ENCODE measurements at regions not wholly inside any gene's neighbourhood (a gene's known extent, or its start where the extent isn't known, plus 50 kb on each side); places are given as distances from the start of the nearest gene placed in this dataset.
"Not testable (repeated sequence)": the region's sequence is repeated elsewhere in the genome, so short reads cannot be mapped to it uniquely, and the experiment has no call there.

DNA sequence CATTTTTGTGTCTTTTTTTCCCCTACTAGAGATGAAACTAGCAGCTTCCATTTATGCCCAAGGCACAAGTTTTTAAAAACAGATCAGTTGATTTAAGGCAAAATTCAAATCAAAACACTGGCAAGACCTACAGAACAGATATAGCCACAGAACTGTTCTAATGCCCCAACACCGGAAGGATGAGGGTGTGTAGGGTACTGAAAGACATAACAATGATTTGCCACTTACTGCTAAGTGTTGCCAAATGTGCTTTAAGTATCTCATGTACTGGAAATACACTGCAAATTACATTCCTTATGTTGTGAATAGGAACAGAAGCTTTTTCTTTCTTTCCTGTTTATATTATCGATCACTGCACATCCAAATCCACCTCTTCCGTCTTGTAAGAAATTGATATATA, 189.0 kb downstream of the CETN3 start:
- DNase-seq, result no peak
- intact Hi-C loops (cut with DNase I), result no loop called here
- no peak for ATAC-seq

DNA sequence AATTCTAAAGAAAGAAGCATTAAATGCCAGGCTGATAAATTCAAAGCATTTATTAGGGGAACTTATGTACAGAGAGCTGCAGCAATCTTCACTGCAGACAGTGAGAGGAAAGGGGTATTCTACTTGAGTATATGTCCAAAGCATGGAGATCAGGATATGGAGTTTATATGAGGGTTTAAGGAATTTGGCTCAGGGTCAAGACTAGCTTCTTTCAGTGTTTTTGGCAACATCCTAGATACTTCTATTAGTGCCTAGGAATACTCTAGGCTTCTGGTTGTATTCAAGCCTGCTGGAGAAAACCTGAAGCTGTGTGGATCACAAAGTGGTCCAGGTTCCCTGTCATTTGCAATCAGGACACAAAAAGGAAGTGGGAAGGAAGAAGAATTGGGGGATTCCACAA, 194.6 kb downstream of the CETN3 start:
- no peak for DNase-seq
- intact Hi-C loops (cut with DNase I), result no loop called here
- ATAC-seq, result no peak

DNA sequence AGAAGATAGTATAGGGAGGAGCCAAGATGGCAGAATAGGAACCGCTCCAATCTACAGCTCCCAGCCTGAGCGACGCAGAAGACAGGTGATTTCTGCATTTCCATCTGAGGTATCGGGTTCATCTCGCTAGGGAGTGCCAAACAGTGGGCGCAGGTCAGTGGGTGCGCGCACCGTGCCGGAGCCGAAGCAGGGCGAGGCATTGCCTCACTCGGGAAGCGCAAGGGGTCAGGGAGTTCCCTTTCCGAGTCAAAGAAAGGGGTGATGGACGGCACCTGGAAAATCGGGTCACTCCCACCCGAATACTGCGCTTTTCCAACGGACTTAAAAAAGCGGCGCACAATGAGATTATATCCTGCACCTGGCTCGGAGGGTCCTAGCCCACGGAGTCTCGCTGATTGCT, 201.2 kb downstream of the CETN3 start:
- ATAC-seq; DNase-seq; intact Hi-C loops (cut with DNase I): not testable (repeated sequence)

DNA sequence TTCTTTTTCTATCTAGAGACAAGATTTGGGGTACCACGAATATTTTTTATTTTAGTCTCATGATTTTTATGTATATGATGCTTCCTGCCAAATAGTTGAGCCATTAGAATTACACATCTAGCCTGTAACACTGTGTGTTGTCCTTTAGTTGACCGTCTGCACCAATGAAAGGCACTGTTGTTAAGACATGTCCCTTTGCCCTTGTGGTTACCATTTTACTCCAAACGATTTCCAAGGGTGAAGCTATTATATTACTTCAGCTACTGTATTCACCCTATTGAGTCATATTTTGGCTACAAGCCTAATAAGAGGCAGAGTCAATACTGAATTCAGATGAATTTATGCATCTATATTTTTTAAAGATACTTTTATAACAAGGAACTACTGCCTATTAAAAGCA, 207.6 kb downstream of the CETN3 start:
- intact Hi-C loops (cut with DNase I), result no loop called here
- DNase-seq (no peak), ATAC-seq (no peak)

DNA sequence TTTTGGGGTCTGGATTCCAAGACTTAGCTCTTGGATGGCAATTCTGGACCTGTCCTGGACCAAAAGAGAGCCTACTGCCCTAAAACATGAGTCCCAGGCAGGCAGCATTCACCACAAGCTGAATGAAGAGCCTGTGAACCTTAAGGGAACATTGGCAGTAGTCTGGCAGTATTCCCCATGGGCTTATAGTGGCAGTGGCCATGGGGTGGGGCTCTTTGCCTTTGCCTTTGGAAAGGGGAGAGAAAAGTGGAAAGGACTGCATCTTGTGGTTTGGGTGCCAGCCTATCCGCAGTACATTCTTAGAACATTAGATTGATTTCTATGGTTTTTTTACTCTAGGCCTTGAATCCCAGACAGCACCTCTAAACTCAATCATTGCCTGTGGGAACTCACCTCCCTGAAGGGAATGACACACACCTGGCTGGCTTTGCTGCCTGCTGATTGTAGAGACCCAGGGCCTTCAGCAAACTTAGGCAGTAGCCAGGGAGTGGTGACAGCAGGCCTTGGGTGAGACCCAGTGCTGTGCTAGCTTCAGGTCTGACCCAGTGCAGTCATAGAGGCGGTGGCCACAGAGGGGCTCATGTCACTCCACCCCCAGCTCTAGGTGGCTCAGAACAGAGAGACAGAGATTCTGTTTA, 216.3 kb downstream of the CETN3 start:
- intact Hi-C loops (cut with DNase I), result no loop called here

DNA sequence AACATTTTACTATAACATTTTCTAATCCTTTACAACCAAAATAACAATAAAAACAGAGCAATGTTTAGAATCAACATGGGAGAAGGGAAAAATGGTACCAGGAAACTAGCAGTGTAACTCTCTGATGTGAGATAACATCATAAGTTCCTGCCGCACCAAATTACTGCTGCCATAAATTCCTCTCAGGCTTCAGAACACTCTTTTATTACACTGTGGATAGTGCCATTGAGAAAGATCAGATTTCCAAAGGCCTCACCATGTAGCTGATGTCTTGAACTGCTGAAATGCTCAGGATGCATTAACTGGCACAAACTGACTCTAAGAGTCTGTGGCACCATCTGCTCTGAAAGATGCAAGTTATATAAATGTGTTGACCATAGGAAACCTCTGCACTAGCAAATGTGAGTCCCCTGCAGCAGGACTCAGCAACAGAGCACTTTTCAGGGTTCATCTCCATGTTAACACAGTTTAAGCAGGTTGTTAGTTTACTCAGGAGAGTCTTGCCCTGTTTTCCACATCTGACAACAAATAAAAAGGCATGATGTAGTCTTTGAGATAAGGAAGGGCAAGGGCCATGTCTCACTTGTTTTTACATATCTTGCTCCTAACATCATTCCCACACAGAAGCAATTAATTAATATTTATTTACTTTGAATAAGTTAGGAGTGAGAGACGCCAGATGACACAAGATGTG, 218.1 kb downstream of the CETN3 start:
- DNase-seq, result no peak
- intact Hi-C loops (cut with DNase I), result no loop called here
- ATAC-seq, result no peak

More for the DNA sequence above, 216.3 kb downstream of the CETN3 start:
- ATAC-seq, result no peak
- DNase-seq, result no peak

DNA sequence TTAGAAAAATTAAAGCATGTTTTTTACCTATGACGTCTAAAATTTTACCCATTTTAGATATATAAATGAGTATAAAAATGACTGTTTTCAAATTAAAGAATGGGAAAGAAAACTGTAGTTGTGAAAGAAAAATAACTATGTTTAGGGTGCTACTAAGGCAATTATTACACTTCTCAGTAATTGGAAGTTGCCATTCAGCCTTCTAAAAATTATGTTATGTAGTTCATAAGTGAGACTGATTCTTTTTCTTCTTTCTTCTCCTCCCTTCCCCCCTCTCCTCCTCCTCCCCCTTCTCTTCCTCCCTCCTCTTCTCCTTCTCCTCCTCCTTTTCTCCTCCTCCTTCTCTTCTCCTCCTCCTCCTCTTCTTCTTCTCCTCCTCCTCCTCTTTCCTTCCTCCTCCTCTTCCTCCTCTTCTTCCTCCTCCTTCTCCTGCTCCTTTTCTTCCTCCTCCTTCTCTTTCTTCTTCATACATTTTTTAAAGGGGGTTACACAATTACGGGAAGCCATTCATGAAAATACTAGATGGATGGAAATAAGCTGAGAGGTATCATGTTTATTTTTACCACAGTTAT, 223.6 kb downstream of the CETN3 start:
- DNase-seq (no peak), ATAC-seq (no peak)
- intact Hi-C loops (cut with DNase I), result loop anchor here in 1 of 2 donors (2.0 kb wide), 1 partner anchor 1457 kb away; no protein-coding TSS in a partner anchor

DNA sequence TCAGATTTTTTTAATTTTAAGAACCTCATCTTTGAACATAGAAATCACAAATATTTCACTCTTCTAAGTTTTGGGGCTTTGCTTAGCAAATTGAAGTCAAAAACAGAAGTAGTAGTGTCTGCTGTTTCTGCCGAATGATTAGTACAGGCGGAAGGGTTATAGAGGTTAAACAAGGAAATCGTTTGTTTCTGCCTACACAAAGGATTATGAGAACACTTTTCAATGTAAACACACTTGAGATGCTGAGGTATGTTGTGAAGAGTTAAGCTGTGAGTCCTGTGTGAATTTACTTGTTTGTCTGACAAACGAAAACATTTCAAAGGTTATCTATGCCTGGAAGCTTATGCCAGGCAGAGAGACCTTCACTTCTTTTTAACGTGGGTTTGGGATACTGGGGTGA, 224.8 kb downstream of the CETN3 start:
- ATAC-seq (no peak), DNase-seq (no peak)
- intact Hi-C loops (cut with DNase I), result loop anchor here in 1 of 2 donors (2.0 kb wide), 1 partner anchor 1456 kb away; no protein-coding TSS in a partner anchor

DNA sequence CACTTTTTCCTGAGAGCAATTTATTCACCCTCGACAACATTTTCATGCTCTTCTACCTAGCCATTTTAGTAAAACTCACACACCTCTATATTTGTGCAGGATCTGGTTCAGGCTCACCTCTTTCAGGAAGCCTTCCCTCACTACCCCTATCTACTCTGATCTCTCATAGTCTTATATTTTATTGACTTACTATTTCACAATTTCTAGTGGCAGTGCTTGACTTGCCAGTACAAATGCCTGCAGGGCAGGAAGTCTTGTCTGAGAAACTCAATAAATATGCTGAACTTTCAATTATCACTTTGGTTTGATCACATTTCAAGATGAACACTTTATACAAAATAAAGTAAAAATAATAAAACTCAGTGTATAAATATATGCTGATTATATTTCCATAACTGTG, 226.8 kb downstream of the CETN3 start:
- DNase-seq (no peak), ATAC-seq (no peak)
- intact Hi-C loops (cut with DNase I), result no loop called here

DNA sequence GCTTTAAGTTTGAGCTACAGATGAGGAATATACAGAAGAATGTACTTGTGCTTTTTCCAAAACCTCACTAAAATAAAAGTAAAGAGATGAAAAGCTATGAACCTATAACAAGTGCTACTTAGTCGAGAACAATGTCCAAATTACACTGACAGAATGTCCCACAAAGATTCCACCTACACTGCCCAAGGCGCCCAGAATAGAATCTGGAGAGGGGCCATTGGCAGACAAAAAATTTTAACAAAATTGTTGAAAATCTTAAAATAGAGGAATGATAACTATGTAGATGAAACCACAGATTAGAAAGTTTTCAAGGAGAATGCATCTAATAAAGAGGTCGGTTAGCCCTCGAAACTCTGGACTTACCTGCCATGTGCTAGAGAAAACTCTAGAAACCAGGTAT, 235.3 kb downstream of the CETN3 start:
- ATAC-seq (no peak), DNase-seq (no peak)
- intact Hi-C loops (cut with DNase I), result no loop called here

DNA sequence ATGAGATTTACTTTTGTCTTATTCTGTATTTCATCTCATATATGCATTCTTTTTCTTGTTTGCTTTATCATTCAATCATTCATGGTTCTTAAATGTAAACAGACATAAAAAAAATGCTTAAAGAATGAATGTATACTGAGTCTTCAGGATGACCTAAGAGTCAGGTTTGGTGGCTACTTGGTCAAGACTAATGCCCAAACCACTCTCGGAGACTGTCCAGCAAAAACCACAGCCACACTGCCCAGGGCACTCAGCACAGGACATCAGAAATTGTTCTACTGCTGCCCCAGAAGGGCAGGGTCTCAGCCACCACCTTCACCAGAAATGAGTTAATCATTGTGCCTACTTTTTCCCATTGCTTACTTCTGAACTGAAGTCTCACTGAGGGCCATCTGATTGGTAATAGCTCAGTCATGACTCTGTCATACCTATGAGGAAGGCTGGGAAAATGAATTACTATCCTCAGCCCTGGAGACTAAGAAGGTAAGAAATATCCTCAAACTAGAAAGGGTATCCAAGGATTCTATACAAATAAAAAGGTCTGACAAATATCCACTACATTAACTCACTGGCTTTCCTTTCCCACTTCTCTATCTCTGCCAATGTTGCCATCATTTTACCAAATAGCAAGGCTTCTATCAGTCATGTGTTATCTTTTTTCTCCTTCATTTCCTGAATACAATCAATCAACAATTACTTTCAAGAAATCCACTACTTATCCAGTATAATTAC, 236.1 kb downstream of the CETN3 start:
- DNase-seq (no peak), ATAC-seq (no peak)
- intact Hi-C loops (cut with DNase I), result no loop called here

DNA sequence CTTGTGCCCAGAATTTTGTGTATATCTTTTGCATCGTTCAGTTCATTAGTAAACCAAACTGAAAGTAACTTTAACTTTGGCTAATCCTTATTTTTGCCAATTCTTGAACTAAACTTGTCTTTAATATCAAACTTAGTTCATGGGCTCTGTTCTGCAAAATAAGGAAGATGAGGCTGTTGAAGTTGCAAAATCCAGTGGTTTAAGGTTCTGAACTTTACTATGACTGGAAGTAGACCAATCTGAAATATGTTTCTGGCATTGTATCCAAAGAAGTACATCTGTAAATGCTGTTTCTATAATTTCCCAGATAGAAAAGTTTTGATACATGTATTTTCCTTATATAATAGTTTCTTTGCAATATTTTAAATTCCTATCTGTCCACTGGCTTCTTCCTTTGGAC, 238.1 kb downstream of the CETN3 start:
- DNase-seq, result no peak
- intact Hi-C loops (cut with DNase I), result no loop called here
- ATAC-seq, result no peak

DNA sequence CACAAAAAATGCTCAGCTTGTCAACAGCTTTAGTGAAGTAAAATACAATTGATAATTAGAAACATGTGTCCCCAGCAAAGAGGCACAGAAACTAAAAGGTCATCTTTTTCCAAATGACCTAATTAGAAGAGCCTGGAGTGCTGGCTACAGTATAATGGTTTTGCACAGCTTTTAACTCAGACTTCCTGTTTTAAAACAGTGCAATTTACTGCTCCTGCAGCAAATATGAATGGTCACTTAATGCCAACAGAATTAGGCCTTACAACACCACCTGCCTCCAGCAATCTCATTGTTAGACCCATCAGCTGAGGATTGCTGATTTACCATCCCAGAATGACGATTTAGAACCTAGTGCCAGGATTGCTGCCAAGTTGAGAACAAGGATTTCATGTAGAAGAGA, 239.3 kb downstream of the CETN3 start:
- peak; percentile 23 to 66 for ATAC-seq
- no peak for DNase-seq
- intact Hi-C loops (cut with DNase I), result no loop called here

DNA sequence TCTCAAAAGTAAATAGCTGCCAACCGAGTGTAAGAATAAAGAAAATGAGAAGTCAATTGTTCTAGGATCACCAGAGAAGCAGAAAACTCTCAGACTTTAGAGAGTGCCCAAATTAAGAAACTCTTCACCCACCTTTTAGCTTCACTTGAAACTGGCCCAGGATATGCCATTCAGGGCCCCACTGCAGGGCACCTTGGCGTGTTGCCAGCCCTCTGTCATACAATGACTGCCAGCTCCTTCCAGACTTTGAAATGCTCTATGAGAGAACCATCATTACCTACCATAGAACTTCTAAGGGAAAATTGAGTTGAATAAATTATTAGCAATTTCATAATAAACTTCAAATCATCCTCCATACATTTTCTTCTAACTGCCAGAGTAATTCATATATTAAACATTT, 240.5 kb downstream of the CETN3 start:
- ATAC-seq (no peak), DNase-seq (peak; percentile 33)
- intact Hi-C loops (cut with DNase I), result no loop called here

DNA sequence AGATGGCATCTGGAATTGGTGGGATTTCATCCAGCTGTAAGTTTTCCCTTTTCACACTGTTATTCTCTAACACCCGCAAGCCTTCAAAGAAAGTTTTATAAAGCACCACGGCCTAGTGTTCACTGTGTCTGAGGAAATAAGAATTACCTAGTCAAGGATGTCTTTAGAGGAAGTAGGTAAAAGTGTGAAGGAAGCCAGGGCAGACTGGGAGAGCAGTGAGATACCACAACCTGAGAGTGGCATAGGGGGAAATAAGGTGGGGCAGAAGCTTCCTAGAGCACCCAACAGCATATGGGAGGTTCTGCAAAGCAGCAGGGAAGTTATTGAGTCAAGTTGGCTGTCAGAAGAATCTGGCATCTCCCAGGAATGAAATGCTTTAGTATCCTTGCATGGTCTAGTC, 241.2 kb downstream of the CETN3 start:
- intact Hi-C loops (cut with DNase I), result no loop called here
- no peak for DNase-seq
- no peak for ATAC-seq

DNA sequence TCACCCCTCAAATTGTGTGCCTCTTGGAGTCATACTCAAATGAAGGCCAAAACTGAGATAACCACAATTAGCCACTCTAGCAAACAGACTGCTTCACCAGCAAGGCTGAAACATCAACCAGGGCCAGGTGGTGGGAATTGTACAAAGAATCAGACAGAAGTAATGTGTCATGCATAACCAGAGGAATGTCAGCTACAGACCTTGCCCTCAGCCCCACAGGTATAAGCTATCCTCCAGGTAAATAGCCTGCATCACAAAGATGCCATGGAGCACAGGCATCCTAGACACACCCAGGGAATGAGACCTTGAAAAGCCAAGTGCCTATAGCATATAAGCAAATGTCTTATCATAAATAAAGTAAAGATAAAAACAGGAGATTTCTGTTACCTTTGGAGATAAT, 242.7 kb downstream of the CETN3 start:
- ATAC-seq, result no peak
- intact Hi-C loops (cut with DNase I), result no loop called here

DNA sequence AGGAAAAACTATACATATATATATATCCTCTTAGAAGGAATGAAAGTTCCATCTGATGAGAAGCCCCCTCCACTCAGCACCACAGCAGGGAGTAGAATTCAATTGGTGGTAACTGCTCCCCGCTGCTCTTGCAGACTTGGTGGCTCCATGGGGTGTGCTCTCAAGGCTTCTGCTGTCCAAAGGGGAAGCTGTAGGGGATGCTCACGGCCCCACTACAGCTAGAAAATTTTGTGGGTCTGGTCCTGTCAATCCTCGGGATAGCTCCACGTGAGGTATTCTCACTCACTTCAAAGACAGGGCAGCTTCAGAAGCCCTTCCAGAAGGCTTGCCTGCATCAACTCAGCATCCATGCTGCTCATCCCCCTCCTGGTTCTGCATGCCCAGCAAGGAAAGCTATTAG, 247.2 kb downstream of the CETN3 start:
- no peak for ATAC-seq
- no peak for DNase-seq
- intact Hi-C loops (cut with DNase I), result no loop called here

More for the DNA sequence above, 242.7 kb downstream of the CETN3 start:
- no peak for DNase-seq

DNA sequence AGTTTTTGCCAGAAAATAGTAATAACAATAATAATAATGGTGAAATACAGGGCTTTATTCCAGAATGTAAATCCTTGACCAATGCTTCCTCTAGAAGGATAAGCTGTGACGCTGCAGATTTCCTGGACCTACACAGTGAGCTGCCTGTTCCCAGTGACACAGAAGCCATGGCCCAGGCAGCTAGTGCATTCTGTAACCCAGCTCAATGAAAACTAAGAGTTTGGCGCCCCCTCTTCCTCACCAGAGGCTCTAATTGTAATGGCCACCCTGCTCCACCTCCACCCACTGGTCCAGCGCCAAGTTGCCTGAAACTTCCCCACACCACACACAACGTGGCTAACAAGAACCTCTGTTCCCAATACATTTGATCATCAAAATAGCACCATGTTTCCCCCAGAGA, 248.1 kb downstream of the CETN3 start:
- intact Hi-C loops (cut with DNase I), result no loop called here
- peak; percentile 67 for DNase-seq
- peak; percentile 88 to 93 for ATAC-seq

DNA sequence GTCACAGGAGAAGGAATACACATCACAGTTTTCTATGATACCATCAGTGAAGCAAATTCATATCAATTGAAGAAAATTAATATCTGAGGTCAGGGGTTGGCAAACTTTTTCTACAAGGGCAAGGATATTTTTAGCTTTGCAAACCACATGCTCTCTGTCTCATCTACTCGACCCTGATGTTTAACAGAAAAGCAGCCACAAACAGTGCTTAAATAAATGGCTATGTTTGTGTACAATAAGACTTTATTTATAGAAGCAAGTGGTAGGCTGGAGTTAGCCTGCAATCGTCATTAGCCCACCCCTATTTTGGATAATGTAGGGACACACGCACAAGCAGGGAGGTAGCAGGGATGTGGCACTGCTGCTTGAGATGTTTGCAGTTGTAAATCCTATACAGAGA, 251.4 kb downstream of the CETN3 start:
- ATAC-seq, result no peak
- intact Hi-C loops (cut with DNase I), result no loop called here
- no peak for DNase-seq

DNA sequence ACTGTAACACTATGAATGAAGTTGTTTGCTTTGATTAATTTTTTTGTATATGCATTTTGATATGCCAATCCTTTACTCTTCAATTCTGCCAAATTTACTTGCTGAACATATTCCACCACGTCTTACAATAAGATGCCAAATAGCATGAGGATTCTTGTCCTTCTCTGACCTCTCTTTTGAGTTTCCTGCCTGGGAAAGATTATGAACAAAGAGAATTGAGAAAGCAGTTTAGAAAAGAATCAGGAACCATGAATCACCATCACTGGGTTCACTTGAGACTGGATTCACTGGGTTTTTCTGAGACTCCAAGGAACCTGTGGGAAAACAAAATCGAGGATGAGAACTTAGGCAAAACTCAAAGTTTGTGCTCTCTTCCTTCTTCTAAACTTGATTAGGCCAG, 256.5 kb downstream of the CETN3 start:
- DNase-seq (no peak), ATAC-seq (no peak)
- intact Hi-C loops (cut with DNase I), result no loop called here
